A549 (cell line): ENCODE measurements at regions not wholly inside any gene's neighbourhood (a gene's known extent, or its start where the extent isn't known, plus 50 kb on each side); places are given as distances from the start of the nearest gene placed in this dataset.

Experiments used
- ATAC-seq, 2 experiments: fragments of 200-7000 bp in 1 of 2; fragments of >200 bp in 1 of 2; cut with Nextera tagmentation in 1 of 2; cut with Tn5 transposase in 1 of 2; 3 replicates each; pipeline versions ENCODE4 v1.8.0 to v1.9.1; 2018 to 2020; ENCODE audit warnings: mild to moderate bottlenecking in 1 of 2, moderate library complexity in 1 of 2
- CTCF ChIA-PET: fragments of 300-600 bp; sonication (Branson Sonifier 250); formaldehyde crosslinking; extraction: SDS; loops from one replicate; lab custom pipeline; 2021; ENCODE audit warnings: antibody characterized with exemption, inconsistent platforms; lab: Yijun Ruan, JAX
- POLR2A ChIA-PET: fragments of 350-600 bp; formaldehyde crosslinking; extraction: SDS; loops from one replicate; lab custom pipeline; 2021; ENCODE audit warnings: antibody characterized with exemption, inconsistent platforms; lab: Yijun Ruan, JAX
- DNase-seq, 2 experiments: peaks; one replicate each; pipeline versions ENCODE4 v3.0.0 to v3.0.0-alpha.2; 2011 to 2016; ENCODE audit warnings: low read depth in 1 of 2, low spot score in 1 of 2
- FAIRE-seq: peaks from 2 replicates; lab custom pipeline; 2011; peaks lifted over from hg19 to GRCh38; lab: Jason Lieb, UNC
- H3K27ac ChIP-seq, 2 experiments: fragments of >200 bp; sonication (Bioruptor Twin); formaldehyde crosslinking; 3 replicates each; pipeline ENCODE4 v1.5.1; 2016 to 2017
- H3K4me1 ChIP-seq: fragments of >200 bp; sonication (Bioruptor Twin); formaldehyde crosslinking; 3 replicates; pipeline ENCODE4 v1.6.1; 2016
- H3K4me2 ChIP-seq: fragments of >200 bp; sonication (Bioruptor Twin); formaldehyde crosslinking; 3 replicates; pipeline ENCODE4 v1.6.1; 2016
- H3K4me3 ChIP-seq: fragments of >200 bp; sonication (Bioruptor Twin); formaldehyde crosslinking; 3 replicates; pipeline ENCODE4 v1.5.1; 2016
- H3K9me3 ChIP-seq: fragments of >200 bp; sonication (Bioruptor Twin); formaldehyde crosslinking; 3 replicates; pipeline ENCODE4 v1.6.1; 2016
- CEBPB ChIP-seq, 2 experiments: fragments of >200 bp in 1 of 2; sonication (Bioruptor Twin) in 1 of 2; formaldehyde crosslinking in 1 of 2; IDR thresholded peaks; 2 replicates each; pipeline ENCODE4 v1.6.1; 2012 to 2016
- CHD4 ChIP-seq: fragments of 200-600 bp; sonication (generic); IDR thresholded peaks from 2 replicates; pipeline ENCODE4 v1.6.1; 2016; ENCODE audit warnings: antibody characterized with exemption, mild to moderate bottlenecking, borderline replicate concordance
- EHF ChIP-seq: fragments of 250-450 bp; sonication (Bioruptor Pico); IDR thresholded peaks from 2 replicates; pipeline ENCODE4 v1.5.0; 2020; ENCODE audit warnings: mild to moderate bottlenecking
- EP300 ChIP-seq, 2 experiments: fragments of >200 bp; sonication (Bioruptor Twin); formaldehyde crosslinking; IDR thresholded peaks; 2 replicates in 1 of 2; 3 replicates in 1 of 2; pipeline ENCODE4 v1.6.1; 2016 to 2017
- ESRRA ChIP-seq: fragments of 150-350 bp; IDR thresholded peaks from 2 replicates; pipeline ENCODE4 v1.6.1; 2014; ENCODE audit warnings: mild to moderate bottlenecking, low read length, borderline replicate concordance
- FOSL2 ChIP-seq, 2 experiments: fragments of 450-650 bp in 1 of 2; fragments of >200 bp in 1 of 2; sonication (Bioruptor Twin) in 1 of 2; formaldehyde crosslinking; IDR thresholded peaks; 2 replicates each; pipeline versions ENCODE4 v1.5.0 to v1.6.1; 2016 to 2020; ENCODE audit warnings: mild to moderate bottlenecking in 1 of 2, moderate library complexity in 1 of 2
- FOXS1 ChIP-seq: fragments of 250-450 bp; sonication (Bioruptor Pico); IDR thresholded peaks from 2 replicates; pipeline ENCODE4 v1.5.0; 2020; ENCODE audit warnings: mild to moderate bottlenecking, moderate library complexity
- GATA3 ChIP-seq: IDR thresholded peaks from 2 replicates; pipeline ENCODE4 v1.6.1; 2012; ENCODE audit warnings: borderline replicate concordance
- HDAC2 ChIP-seq: fragments of 200-600 bp; sonication (generic); IDR thresholded peaks from 2 replicates; pipeline ENCODE4 v1.6.1; 2016
- HES2 ChIP-seq: fragments of >200 bp; sonication (Bioruptor Twin); formaldehyde crosslinking; IDR thresholded peaks from 2 replicates; pipeline ENCODE4 v1.6.1; 2016
- HEYL ChIP-seq: fragments of 250-450 bp; sonication (Bioruptor Pico); IDR thresholded peaks from 2 replicates; pipeline ENCODE4 v1.8.0; 2021; ENCODE audit warnings: mild to moderate bottlenecking, moderate library complexity
- JUNB ChIP-seq: fragments of >200 bp; sonication (Bioruptor Twin); formaldehyde crosslinking; IDR thresholded peaks from 2 replicates; pipeline ENCODE4 v1.6.1; 2016
- KDM1A ChIP-seq: fragments of 200-600 bp; sonication (generic); IDR thresholded peaks from 2 replicates; pipeline ENCODE4 v1.6.1; 2016; ENCODE audit warnings: low read depth, mild to moderate bottlenecking
- KDM5A ChIP-seq: fragments of 200-600 bp; sonication (generic); IDR thresholded peaks from 2 replicates; pipeline ENCODE4 v1.6.1; 2016; ENCODE audit warnings: antibody characterized with exemption, mild to moderate bottlenecking
- MAFK ChIP-seq: fragments of 450-650 bp; IDR thresholded peaks from 2 replicates; pipeline ENCODE4 v1.6.1; 2014; ENCODE audit not compliant: partially characterized antibody
- MAZ ChIP-seq: fragments of 150-350 bp; IDR thresholded peaks from 2 replicates; pipeline ENCODE4 v1.6.1; 2014; ENCODE audit warnings: antibody characterized with exemption, low read depth, low read length, borderline replicate concordance
- MYC ChIP-seq: IDR thresholded peaks from 2 replicates; pipeline ENCODE4 v1.6.1; 2012; ENCODE audit warnings: mild to moderate bottlenecking, inconsistent platforms, low read length, improper control_type of control experiment, borderline replicate concordance
- NPAS2 ChIP-seq: fragments of 250-450 bp; sonication (Bioruptor Pico); IDR thresholded peaks from 2 replicates; pipeline ENCODE4 v1.8.0; 2022; ENCODE audit warnings: mild to moderate bottlenecking, moderate library complexity, borderline replicate concordance
- POLR2AphosphoS2 ChIP-seq: conservative IDR thresholded peaks from 2 replicates; pipeline ENCODE4 v1.6.1; 2012; ENCODE audit warnings: low read length, improper control_type of control experiment, inconsistent platforms
- RAD21 ChIP-seq, 2 experiments: fragments of >200 bp in 1 of 2; sonication (Bioruptor Twin) in 1 of 2; formaldehyde crosslinking in 1 of 2; IDR thresholded peaks in 1 of 2; conservative IDR thresholded peaks in 1 of 2; 2 replicates in 1 of 2; 3 replicates in 1 of 2; pipeline ENCODE4 v1.6.1; 2012 to 2018; ENCODE audit warnings: inconsistent platforms in 1 of 2
- RARB ChIP-seq: fragments of 250-450 bp; sonication (Bioruptor Pico); IDR thresholded peaks from 2 replicates; pipeline ENCODE4 v1.8.0; 2021; ENCODE audit warnings: mild to moderate bottlenecking, moderate library complexity
- RCOR1 ChIP-seq: fragments of 150-350 bp; IDR thresholded peaks from 2 replicates; pipeline ENCODE4 v1.6.1; 2014; ENCODE audit warnings: antibody characterized with exemption, low read length, low read depth
- SMC3 ChIP-seq: fragments of >200 bp; sonication (Bioruptor Twin); formaldehyde crosslinking; IDR thresholded peaks from 3 replicates; pipeline ENCODE4 v1.6.1; 2018; ENCODE audit warnings: inconsistent platforms
- TFCP2L1 ChIP-seq: fragments of 250-450 bp; sonication (Bioruptor Pico); IDR thresholded peaks from 2 replicates; pipeline ENCODE4 v1.5.0; 2021; ENCODE audit warnings: mild to moderate bottlenecking
- ZSCAN20 ChIP-seq: fragments of 250-450 bp; sonication (Bioruptor Pico); IDR thresholded peaks from 2 replicates; pipeline ENCODE4 v1.8.0; 2022; ENCODE audit warnings: mild to moderate bottlenecking, moderate library complexity
- WGBS: methylation state at CpG from one replicate; pipeline ENCODE4 v1.1.6; 2017; ENCODE audit errors: missing lambda C conversion rate; 5-methylcytosine and 5-hydroxymethylcytosine counted together
- TF ChIP-seq, protein P1 (sequence below): fragments of 250-450 bp; sonication (Bioruptor Pico); IDR thresholded peaks from 2 replicates; pipeline ENCODE4 v1.5.0; 2021; ENCODE audit warnings: mild to moderate bottlenecking, moderate library complexity, borderline replicate concordance

- TF ChIP-seq, protein P1, sequence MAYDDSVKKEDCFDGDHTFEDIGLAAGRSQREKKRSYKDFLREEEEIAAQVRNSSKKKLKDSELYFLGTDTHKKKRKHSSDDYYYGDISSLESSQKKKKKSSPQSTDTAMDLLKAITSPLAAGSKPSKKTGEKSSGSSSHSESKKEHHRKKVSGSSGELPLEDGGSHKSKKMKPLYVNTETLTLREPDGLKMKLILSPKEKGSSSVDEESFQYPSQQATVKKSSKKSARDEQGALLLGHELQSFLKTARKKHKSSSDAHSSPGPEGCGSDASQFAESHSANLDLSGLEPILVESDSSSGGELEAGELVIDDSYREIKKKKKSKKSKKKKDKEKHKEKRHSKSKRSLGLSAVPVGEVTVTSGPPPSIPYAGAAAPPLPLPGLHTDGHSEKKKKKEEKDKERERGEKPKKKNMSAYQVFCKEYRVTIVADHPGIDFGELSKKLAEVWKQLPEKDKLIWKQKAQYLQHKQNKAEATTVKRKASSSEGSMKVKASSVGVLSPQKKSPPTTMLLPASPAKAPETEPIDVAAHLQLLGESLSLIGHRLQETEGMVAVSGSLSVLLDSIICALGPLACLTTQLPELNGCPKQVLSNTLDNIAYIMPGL (CRISPR knock-in tag), result no peak
- TF ChIP-seq SMC3 (no peak), RAD21 (conservative IDR thresholded peaks at IDR 0.05 in 1 of 2, IDR thresholded peaks at IDR 0.05 in 1 of 2) (no peak), GATA3 (no peak)
Measured at GRCh38 chr2:167794554-167795255, 452.7 kb downstream of the STK39 start (continued).

DNA sequence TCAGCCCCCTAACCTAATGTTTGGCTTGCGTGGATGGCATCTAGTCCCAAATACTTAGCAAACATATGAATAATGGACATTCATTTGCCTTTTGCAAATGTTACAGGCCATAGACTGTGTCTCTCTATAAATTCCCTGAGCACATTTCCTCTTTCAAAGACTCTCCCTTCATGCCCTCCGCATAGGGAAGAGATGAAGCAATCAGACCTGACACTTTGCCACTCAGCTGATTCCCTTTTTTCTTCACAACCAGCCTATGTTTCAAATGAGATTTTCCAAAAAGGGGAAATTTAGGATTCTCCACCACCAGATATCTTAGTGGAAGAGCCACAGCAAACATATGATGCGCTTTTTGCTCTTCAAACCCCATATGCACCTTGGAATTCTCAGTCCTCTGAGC is 453.7 kb downstream of the STK39 start:
- CTCF ChIA-PET, result interaction anchor here (0.6 kb wide), 1 partner anchor 268 kb away, joined by 5 read pairs; no protein-coding TSS in a partner anchor
- ATAC-seq (no peak), FAIRE-seq (no peak), DNase-seq (no peak)
- 47% methylated on average over 3 of the region's 3 CpGs for WGBS
- H3K4me1 ChIP-seq, result no peaks in the 10 kb centered on the region
- no peak overlapping the region for H3K4me2 ChIP-seq
- POLR2A ChIA-PET, result no interaction called here
- H3K9me3 ChIP-seq, result no peaks in the 10 kb centered on the region
- TF ChIP-seq CEBPB (IDR thresholded peaks at IDR 0.05) (no peak), NPAS2 (CRISPR knock-in tag) (no peak), ZSCAN20 (CRISPR knock-in tag) (no peak), MYC (no peak), EHF (CRISPR knock-in tag) (no peak), HDAC2 (no peak), HEYL (CRISPR knock-in tag) (no peak), MAZ (no peak), RCOR1 (no peak), EP300 (IDR thresholded peaks at IDR 0.05) (no peak), CHD4 (no peak), GATA3 (no peak), KDM5A (no peak), RARB (CRISPR knock-in tag) (no peak), FOSL2 (IDR thresholded peaks at IDR 0.05) (no peak), FOSL2 (CRISPR knock-in tag; IDR thresholded peaks at IDR 0.05) (no peak), MAFK (no peak), POLR2AphosphoS2 (no peak)
- TF ChIP-seq, protein P1 (CRISPR knock-in tag), result no peak
- H3K4me3 ChIP-seq, result no peak overlapping the region
- H3K27ac ChIP-seq, result no peak overlapping the region

DNA sequence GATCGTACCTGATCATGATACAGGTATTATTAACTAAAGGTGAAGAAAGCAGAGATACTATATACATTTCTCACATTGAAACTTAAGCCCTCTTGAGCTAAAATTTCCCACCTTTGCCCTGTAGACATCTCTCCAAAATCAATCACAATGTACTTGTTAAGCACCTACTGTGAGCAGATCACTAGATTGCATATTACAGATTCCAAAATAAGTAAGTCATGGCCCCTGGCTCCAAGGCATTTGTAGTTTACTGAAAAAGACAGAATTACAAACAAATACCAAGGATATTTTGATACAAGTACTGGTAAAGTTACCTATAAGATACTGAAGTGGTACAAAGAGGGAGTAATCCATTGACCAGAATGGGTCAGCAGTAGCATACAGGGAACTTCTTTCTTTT is 455.3 kb downstream of the STK39 start:
- WGBS, result 21% methylated on average over 1 of the region's 1 CpG
- ATAC-seq (no peak), FAIRE-seq (no peak), DNase-seq (no peak)
- no peak for TF ChIP-seq CHD4
- no peak for TF ChIP-seq ESRRA
- no peak for TF ChIP-seq FOXS1 (CRISPR knock-in tag)
- TF ChIP-seq TFCP2L1 (CRISPR knock-in tag), result no peak
- no peak for TF ChIP-seq HES2
- TF ChIP-seq GATA3, result no peak
- no peak for TF ChIP-seq KDM1A
- TF ChIP-seq JUNB, result no peak
- TF ChIP-seq RCOR1, result no peak
- ChIA-PET CTCF (interaction anchor here (0.6 kb wide), 1 partner anchor 733 kb away, joined by 4 read pairs; no protein-coding TSS in a partner anchor), POLR2A (no interaction called here)
- Histone ChIP-seq H3K4me1 (no peaks in the 10 kb centered on the region), H3K9me3 (no peaks in the 10 kb centered on the region), H3K27ac (no peak overlapping the region), H3K4me3 (no peak overlapping the region), H3K4me2 (no peak overlapping the region)
